ENCODE measurements at regions not wholly inside any gene's neighbourhood (a gene's known extent, or its start where the extent isn't known, plus 50 kb on each side); places are given as distances from the start of the nearest gene placed in this dataset.

- Histone ChIP-seq H3K4me1 (no peaks in the 10 kb centered on the region), H3K27me3 (replicated peaks in 1 of 7) (no peaks in the 10 kb centered on the region), H3K9me3 (peaks cover 0 to 5% (median 0%) of the 10 kb centered on the region in 8 donors), H3K27ac (no peak overlapping the region), H3K4me3 (no peak overlapping the region), H3K36me3 (no peaks in the 10 kb centered on the region)
- intact Hi-C loops (cut with DNase I; ENCODE audit: low total_unique reads), result no loop called here
- no peak for TF ChIP-seq CTCF (IDR thresholded peaks at IDR 0.05 in 8 of 11, conservative IDR thresholded peaks at IDR 0.05 in 3 of 11)
- TF ChIP-seq POLR2AphosphoS5 (IDR thresholded peaks at IDR 0.05), result no peak
- no peak for TF ChIP-seq POLR2A (IDR thresholded peaks at IDR 0.05)
- DNase-seq, result no peak
- WGBS, 5 donors, result 71 to 93% (median 75%) methylated on average over 5 of the region's 5 CpGs
These were observed 103.9 kb upstream of the TMEM132C start for GRCh38 chr12:128163086-128163485.

GRCh38 chr12:128164533-128164932, 102.4 kb upstream of the TMEM132C start:
- no peaks in the 10 kb centered on the region for H3K36me3 ChIP-seq
- H3K9me3 ChIP-seq, result peaks cover 0 to 5% (median 0%) of the 10 kb centered on the region in 8 donors
- no peaks in the 10 kb centered on the region for H3K27me3 ChIP-seq (replicated peaks in 1 of 7)
- TF ChIP-seq CTCF (IDR thresholded peaks at IDR 0.05 in 8 of 11, conservative IDR thresholded peaks at IDR 0.05 in 3 of 11) (no peak), POLR2AphosphoS5 (IDR thresholded peaks at IDR 0.05) (no peak), POLR2A (IDR thresholded peaks at IDR 0.05) (no peak)
- H3K27ac ChIP-seq, result no peak overlapping the region
- H3K4me1 ChIP-seq, result no peaks in the 10 kb centered on the region
- DNase-seq, result no peak
- WGBS, 5 donors, result 53 to 90% (median 77%) methylated on average over 1 of the region's 1 CpG
- H3K4me3 ChIP-seq, result no peak overlapping the region
- intact Hi-C loops (cut with DNase I; ENCODE audit: low total_unique reads), result no loop called here

- no peaks in the 10 kb centered on the region for H3K36me3 ChIP-seq
- peaks cover 0 to 5% (median 0%) of the 10 kb centered on the region in 8 donors for H3K9me3 ChIP-seq
- H3K27ac ChIP-seq, result no peak overlapping the region
- TF ChIP-seq POLR2AphosphoS5 (IDR thresholded peaks at IDR 0.05), result no peak
- no peak for TF ChIP-seq POLR2A (IDR thresholded peaks at IDR 0.05)
- no peak for TF ChIP-seq CTCF (IDR thresholded peaks at IDR 0.05 in 8 of 11, conservative IDR thresholded peaks at IDR 0.05 in 3 of 11)
- intact Hi-C loops (cut with DNase I; ENCODE audit: low total_unique reads), result no loop called here
- H3K4me3 ChIP-seq, result no peak overlapping the region
- no peak for DNase-seq
- 88 to 95% (median 92%) methylated on average over 3 of the region's 3 CpGs for WGBS, 5 donors
- no peaks in the 10 kb centered on the region for H3K27me3 ChIP-seq (replicated peaks in 1 of 7)
- no peaks in the 10 kb centered on the region for H3K4me1 ChIP-seq
These were observed 101.6 kb upstream of the TMEM132C start for GRCh38 chr12:128165387-128165786.

GRCh38 chr12:128168273-128168672, 98.7 kb upstream of the TMEM132C start:
- no peak for DNase-seq
- Histone ChIP-seq H3K27ac (no peak overlapping the region), H3K36me3 (no peaks in the 10 kb centered on the region), H3K4me1 (no peaks in the 10 kb centered on the region), H3K9me3 (peaks cover 0 to 5% (median 0%) of the 10 kb centered on the region in 8 donors), H3K4me3 (no peak overlapping the region), H3K27me3 (replicated peaks in 1 of 7) (no peaks in the 10 kb centered on the region)
- 62 to 72% (median 70%) methylated on average over 5 of the region's 5 CpGs for WGBS, 5 donors
- intact Hi-C loops (cut with DNase I; ENCODE audit: low total_unique reads), result no loop called here
- no peak for TF ChIP-seq POLR2AphosphoS5 (IDR thresholded peaks at IDR 0.05)
- TF ChIP-seq POLR2A (IDR thresholded peaks at IDR 0.05), result no peak
- TF ChIP-seq CTCF (IDR thresholded peaks at IDR 0.05 in 8 of 11, conservative IDR thresholded peaks at IDR 0.05 in 3 of 11), result no peak
